ENCODE measurements at regions not wholly inside any gene's neighbourhood (a gene's known extent, or its start where the extent isn't known, plus 50 kb on each side); places are given as distances from the start of the nearest gene placed in this dataset.

- Histone ChIP-seq H4K20me1 (ENCODE audit: insufficient read depth, low read length) (no peaks in the 10 kb centered on the region), H3K23ac (ENCODE audit: low read depth, low read length) (no peak overlapping the region), H3K4me2 (ENCODE audit: low read depth, low read length) (no peak overlapping the region), H2BK120ac (ENCODE audit: low read depth, low read length) (no peak overlapping the region), H3K56ac (ENCODE audit: extremely low read depth, insufficient read depth, low read length) (no peak overlapping the region), H3K27ac (ENCODE audit: insufficient read depth, low read length) (no peak overlapping the region), H3K4ac (ENCODE audit: low read depth, low read length) (no peak overlapping the region), H4K5ac (ENCODE audit: low read depth, low read length) (no peak overlapping the region), H3K9me3 (ENCODE audit: control insufficient read depth, insufficient read depth, low read length) (no peaks in the 10 kb centered on the region), H3K4me1 (ENCODE audit: control insufficient read depth, insufficient read depth, low read length) (peaks cover 4% of the 10 kb centered on the region), H2AFZ (replicated peaks; ENCODE audit: low read length, poor library complexity) (no peak overlapping the region), H3K4me3 (ENCODE audit: insufficient read depth, low read depth, low read length) (no peak overlapping the region), H2BK20ac (ENCODE audit: low read depth, low read length) (no peak overlapping the region), H3K36me3 (ENCODE audit: control insufficient read depth, insufficient read depth, low read length) (no peaks in the 10 kb centered on the region), H3K27me3 (ENCODE audit: control insufficient read depth, insufficient read depth, low read length) (peaks cover 3% of the 10 kb centered on the region; the same call in 1 of the 2 replicates), H4K8ac (ENCODE audit: low read depth in 2 of 2, low read length in 2 of 2) (no peak overlapping the region), H2AK9ac (replicated peaks; ENCODE audit: low read depth, low read length, poor library complexity) (no peak overlapping the region), H3K9me1 (ENCODE audit: insufficient read depth, low read length) (peaks cover 8% of the 10 kb centered on the region; the same call in 1 of the 2 replicates), H2BK15ac (ENCODE audit: low read depth, low read length) (no peak overlapping the region), H2BK5ac (ENCODE audit: low read depth, low read length, poor library complexity, severe bottlenecking) (no peak overlapping the region), H3K9ac (ENCODE audit: low read depth, low read length) (no peak overlapping the region), H3K14ac (replicated peaks; ENCODE audit: low read depth, low read length) (no peak overlapping the region), H2AK5ac (ENCODE audit: low read depth, low read length) (no peak overlapping the region), H3K18ac (ENCODE audit: low read depth, low read length) (no peak overlapping the region), H3K79me1 (ENCODE audit: low read depth in 1 of 2, low read length in 2 of 2) (no peaks in the 10 kb centered on the region), H4K91ac (ENCODE audit: insufficient read depth, low read depth, low read length) (no peak overlapping the region)
- 60% methylated on average over 1 of the region's 6 CpGs; no CpG with 5 or more reads in 1 of the 2 experiments for WGBS, 2 experiments (ENCODE audit: extremely low coverage in 2 of 2, insufficient read length in 1 of 2)
- dilution Hi-C loops (cut with HindIII; ENCODE audit: low sequenced_read_pairs, unreplicated experiment): no loop called here
- intact Hi-C loops (cut with micrococcal nuclease): no loop called here
- POLR2A ChIA-PET (ENCODE audit: unreplicated experiment): no interaction called here
- in situ Hi-C loops (cut with MboI; ENCODE audit: low sequenced_read_pairs): no loop called here
- TF ChIP-seq CEBPB (IDR thresholded peaks at IDR 0.05; ENCODE audit: low read depth, low read length) (no peak), NFE2L2 (IDR thresholded peaks at IDR 0.05; ENCODE audit: low read depth, low read length) (no peak), RAD21 (IDR thresholded peaks at IDR 0.05; ENCODE audit: low read length) (no peak), POLR2A (IDR thresholded peaks at IDR 0.05; ENCODE audit: low read depth, low read length) (no peak), RFX5 (IDR thresholded peaks at IDR 0.05; ENCODE audit: low read depth, low read length) (no peak), MAFK (IDR thresholded peaks at IDR 0.05; ENCODE audit: low read depth, low read length) (no peak), SMC3 (IDR thresholded peaks at IDR 0.05; ENCODE audit: low read depth, low read length) (no peak), CHD1 (IDR thresholded peaks at IDR 0.05; ENCODE audit: low read depth, low read length) (no peak), BHLHE40 (IDR thresholded peaks at IDR 0.05; ENCODE audit: low read depth, low read length) (no peak), FOS (IDR thresholded peaks at IDR 0.05; ENCODE audit: low read depth, low read length) (no peak), RCOR1 (IDR thresholded peaks at IDR 0.05; ENCODE audit: insufficient replicate concordance, low read length) (no peak)
- TF ChIP-seq, protein P1, sequence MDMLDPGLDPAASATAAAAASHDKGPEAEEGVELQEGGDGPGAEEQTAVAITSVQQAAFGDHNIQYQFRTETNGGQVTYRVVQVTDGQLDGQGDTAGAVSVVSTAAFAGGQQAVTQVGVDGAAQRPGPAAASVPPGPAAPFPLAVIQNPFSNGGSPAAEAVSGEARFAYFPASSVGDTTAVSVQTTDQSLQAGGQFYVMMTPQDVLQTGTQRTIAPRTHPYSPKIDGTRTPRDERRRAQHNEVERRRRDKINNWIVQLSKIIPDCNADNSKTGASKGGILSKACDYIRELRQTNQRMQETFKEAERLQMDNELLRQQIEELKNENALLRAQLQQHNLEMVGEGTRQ (IDR thresholded peaks at IDR 0.05; ENCODE audit: low read depth, low read length): no peak
- no TSS peak for BruUV-seq (replicated peaks)
- no peak for DNase-seq
- CTCF ChIA-PET: interaction anchor here (0.7 kb wide), 1 partner anchor 51 kb away, joined by 3 read pairs; no protein-coding TSS in a partner anchor
- no peak for ATAC-seq (ENCODE audit: low read depth)
These were observed 134.8 kb upstream of the FUT8 start for GRCh38 chr14:65277580-65278270.

All from IMR-90 (cell line).